Tibial artery (tissue), 4 donors: ENCODE measurements at regions not wholly inside any gene's neighbourhood (a gene's known extent, or its start where the extent isn't known, plus 50 kb on each side); places are given as distances from the start of the nearest gene placed in this dataset.

Source experiments
- DNase-seq, 2 donors: peaks; one replicate each; pipeline ENCODE4 v3.0.0-alpha.2; 2019
- H3K27ac ChIP-seq, 2 donors: fragments of 200-600 bp; sonication (generic) in 1 of 2; 1 replicate in 1 of 2; 2 replicates in 1 of 2; pipeline ENCODE4 v1.5.1; 2018 to 2019; ENCODE audit warnings: mild to moderate bottlenecking in 1 of 2
- H3K27me3 ChIP-seq, 2 donors: fragments of 200-600 bp; sonication (generic) in 1 of 2; one replicate each; pipeline versions ENCODE4 v1.5.1 to v1.6.0; 2016 to 2019
- H3K36me3 ChIP-seq, 3 donors: fragments of 200-600 bp; sonication (generic) in 2 of 3; one replicate each; pipeline ENCODE4 v1.5.1; 2016 to 2019; ENCODE audit warnings: mild to moderate bottlenecking in 2 of 3
- H3K4me1 ChIP-seq, 4 donors: fragments of 200-600 bp; sonication (generic) in 2 of 4; 1 replicate in 3 of 4; 2 replicates in 1 of 4; pipeline ENCODE4 v1.5.1; 2016 to 2019
- H3K4me3 ChIP-seq, 2 donors: fragments of 200-600 bp; sonication (generic) in 1 of 2; 1 replicate in 1 of 2; 2 replicates in 1 of 2; pipeline ENCODE4 v1.5.1; 2018 to 2019; ENCODE audit warnings: mild to moderate bottlenecking in 2 of 2
- H3K9me3 ChIP-seq, 3 donors: fragments of 200-600 bp; sonication (generic) in 1 of 3; one replicate each; pipeline ENCODE4 v1.5.1; 2016 to 2019
- intact Hi-C: fragments of 100-400 bp; cut with DNase I; formaldehyde crosslinking; loops from one replicate; pipeline ENCODE4 v1.15.0; 2023; ENCODE audit warnings: low total_unique reads
- TF ChIP-seq, protein P1 (sequence below), 2 experiments: fragments of 200-600 bp in 1 of 2; fragments of 450-650 bp in 1 of 2; IDR thresholded peaks; one replicate each; pipeline ENCODE4 v1.5.1; 2017 to 2019; ENCODE audit warnings: antibody characterized with exemption in 2 of 2, mild to moderate bottlenecking in 1 of 2, moderate library complexity in 1 of 2

DNA sequence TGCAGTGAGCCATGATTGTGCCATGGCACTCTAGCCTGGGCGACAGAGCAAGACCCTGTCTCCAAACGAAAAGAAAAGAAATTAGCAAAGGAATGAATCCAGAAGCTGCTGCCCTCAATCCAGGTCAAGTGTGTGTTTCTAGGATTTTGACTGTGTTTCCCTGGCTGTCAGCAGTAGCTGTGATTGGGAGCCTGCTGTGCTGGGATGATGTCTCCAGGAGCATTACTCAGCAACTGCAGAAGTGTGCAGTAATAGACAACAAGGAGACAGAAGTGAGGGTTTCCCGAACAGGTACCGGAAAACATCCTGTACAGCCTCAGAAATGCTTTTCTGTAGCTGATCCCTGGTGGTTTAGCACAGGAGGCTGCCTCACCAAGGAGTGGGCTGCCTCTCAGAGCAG lies 492.5 kb downstream of the FUT8 start:
- TF ChIP-seq, protein P1, sequence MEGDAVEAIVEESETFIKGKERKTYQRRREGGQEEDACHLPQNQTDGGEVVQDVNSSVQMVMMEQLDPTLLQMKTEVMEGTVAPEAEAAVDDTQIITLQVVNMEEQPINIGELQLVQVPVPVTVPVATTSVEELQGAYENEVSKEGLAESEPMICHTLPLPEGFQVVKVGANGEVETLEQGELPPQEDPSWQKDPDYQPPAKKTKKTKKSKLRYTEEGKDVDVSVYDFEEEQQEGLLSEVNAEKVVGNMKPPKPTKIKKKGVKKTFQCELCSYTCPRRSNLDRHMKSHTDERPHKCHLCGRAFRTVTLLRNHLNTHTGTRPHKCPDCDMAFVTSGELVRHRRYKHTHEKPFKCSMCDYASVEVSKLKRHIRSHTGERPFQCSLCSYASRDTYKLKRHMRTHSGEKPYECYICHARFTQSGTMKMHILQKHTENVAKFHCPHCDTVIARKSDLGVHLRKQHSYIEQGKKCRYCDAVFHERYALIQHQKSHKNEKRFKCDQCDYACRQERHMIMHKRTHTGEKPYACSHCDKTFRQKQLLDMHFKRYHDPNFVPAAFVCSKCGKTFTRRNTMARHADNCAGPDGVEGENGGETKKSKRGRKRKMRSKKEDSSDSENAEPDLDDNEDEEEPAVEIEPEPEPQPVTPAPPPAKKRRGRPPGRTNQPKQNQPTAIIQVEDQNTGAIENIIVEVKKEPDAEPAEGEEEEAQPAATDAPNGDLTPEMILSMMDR (IDR thresholded peaks at IDR 0.05), result no peak
- Histone ChIP-seq H3K36me3 (no peaks in the 10 kb centered on the region), H3K27me3 (no peaks in the 10 kb centered on the region), H3K4me1 (no peaks in the 10 kb centered on the region), H3K9me3 (no peaks in the 10 kb centered on the region), H3K4me3 (no peak overlapping the region), H3K27ac (no peak overlapping the region)
- intact Hi-C loops, result no loop called here
- DNase-seq, result no peak

DNA sequence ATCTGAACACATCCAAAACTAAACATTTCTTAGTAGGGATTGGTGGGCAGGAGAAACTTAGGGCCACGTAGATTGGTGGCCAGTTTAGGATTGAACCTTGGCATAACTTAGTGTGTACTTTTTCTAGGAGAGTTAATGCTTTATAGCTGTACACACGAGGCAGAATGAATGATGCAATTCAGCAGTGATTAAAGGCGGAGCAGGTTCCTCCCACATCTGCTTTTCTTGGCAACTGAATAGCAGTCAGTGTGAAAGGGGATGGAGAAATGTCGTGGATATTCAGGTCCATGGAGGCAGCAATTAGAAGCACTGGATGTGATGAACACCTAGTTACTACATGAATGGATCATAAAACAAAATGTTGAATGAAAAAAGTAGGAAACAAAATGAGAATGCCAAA lies 493.8 kb downstream of the FUT8 start:
- no peak for DNase-seq
- H3K27me3 ChIP-seq, result no peaks in the 10 kb centered on the region
- TF ChIP-seq, protein P1 (IDR thresholded peaks at IDR 0.05), result no peak
- no peaks in the 10 kb centered on the region for H3K9me3 ChIP-seq
- no peak overlapping the region for H3K4me3 ChIP-seq
- H3K4me1 ChIP-seq, result no peaks in the 10 kb centered on the region
- H3K36me3 ChIP-seq, result no peaks in the 10 kb centered on the region
- intact Hi-C loops, result no loop called here
- no peak overlapping the region for H3K27ac ChIP-seq

DNA sequence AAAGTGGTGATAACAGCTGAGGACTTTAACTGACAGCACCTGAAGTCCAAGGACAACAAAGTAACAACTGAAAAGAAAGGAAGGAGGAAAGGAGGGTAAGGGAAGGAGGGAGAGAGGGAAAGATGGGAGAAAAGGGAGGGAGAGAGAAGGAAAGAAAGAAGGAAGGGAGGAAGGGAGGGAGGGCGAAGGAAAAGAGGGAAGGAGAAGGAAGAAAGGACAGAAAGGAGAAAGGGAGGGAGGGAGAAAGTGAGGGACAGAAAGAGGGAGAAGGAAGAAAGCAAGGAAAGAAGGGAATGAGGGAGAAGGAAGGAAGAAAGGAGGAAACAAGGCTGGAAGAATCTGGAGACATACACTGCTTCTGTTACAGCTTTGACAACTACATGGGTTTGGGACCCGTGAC lies 494.4 kb downstream of the FUT8 start:
- intact Hi-C loops, result no loop called here
- no peaks in the 10 kb centered on the region for H3K27me3 ChIP-seq
- TF ChIP-seq, protein P1 (IDR thresholded peaks at IDR 0.05), result no peak

DNA sequence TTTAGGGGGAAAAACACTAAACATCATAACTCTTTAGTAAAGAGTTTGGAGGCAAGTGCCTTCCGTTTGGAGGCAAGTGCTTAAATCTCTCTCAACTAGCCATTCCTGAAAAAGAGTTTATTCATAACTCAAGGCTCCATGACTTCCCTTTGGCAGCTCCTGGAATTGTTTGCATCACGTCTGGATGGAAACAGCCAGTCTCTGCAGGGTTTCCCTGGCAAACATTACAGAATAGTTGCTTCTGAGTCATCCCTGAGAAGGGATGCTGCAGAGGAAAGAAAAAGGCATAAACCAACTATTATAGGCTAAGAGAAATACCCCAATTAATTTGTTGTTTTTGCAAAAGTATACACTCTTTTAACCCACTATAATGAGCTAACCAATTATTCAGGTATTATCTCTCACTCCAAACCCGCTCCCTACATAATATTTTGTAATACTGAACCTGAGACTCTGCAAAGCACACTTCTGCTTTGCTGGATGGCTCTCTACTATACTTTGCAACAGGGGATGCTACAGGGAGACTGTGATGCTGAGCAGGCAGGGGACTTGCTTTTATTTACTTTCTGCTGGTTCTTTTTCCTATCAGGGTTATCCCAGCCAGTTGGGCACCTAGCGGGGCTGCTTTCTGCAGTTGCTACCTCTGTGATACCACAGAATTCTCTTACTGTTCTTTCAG lies 497.7 kb downstream of the FUT8 start:
- Histone ChIP-seq H3K9me3 (no peaks in the 10 kb centered on the region), H3K4me1 (no peaks in the 10 kb centered on the region), H3K27ac (no peak overlapping the region), H3K4me3 (no peak overlapping the region), H3K27me3 (no peaks in the 10 kb centered on the region), H3K36me3 (no peaks in the 10 kb centered on the region)
- intact Hi-C loops, result no loop called here
- DNase-seq, result no peak
- TF ChIP-seq, protein P1 (IDR thresholded peaks at IDR 0.05), result no peak

More for the DNA sequence above, 494.4 kb downstream of the FUT8 start:
- Histone ChIP-seq H3K27ac (no peak overlapping the region), H3K9me3 (no peaks in the 10 kb centered on the region), H3K36me3 (no peaks in the 10 kb centered on the region), H3K4me1 (no peaks in the 10 kb centered on the region), H3K4me3 (no peak overlapping the region)
- DNase-seq, result no peak

DNA sequence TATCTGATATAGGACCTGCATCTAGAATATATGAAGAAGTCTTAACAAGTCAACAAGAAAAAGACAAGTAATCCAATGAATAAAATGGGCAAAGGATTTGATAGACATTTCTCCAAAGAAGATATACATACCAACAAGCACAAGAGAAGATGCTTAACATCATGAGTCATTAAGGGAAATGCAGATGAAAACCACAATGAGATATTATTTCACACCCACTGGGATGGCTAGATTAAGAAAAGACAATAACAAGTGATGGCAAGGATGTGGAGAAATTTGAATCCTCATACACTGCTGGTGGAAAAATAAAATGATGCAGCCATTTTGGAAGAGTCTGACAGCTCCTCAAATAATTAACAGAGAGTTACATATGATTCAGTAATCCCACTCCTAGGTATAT lies 502.6 kb downstream of the FUT8 start:
- Histone ChIP-seq H3K27me3 (no peaks in the 10 kb centered on the region), H3K9me3 (no peaks in the 10 kb centered on the region), H3K4me3 (no peak overlapping the region), H3K4me1 (no peaks in the 10 kb centered on the region), H3K36me3 (no peaks in the 10 kb centered on the region), H3K27ac (no peak overlapping the region)
- TF ChIP-seq, protein P1 (IDR thresholded peaks at IDR 0.05), result no peak
- no peak for DNase-seq
- intact Hi-C loops, result no loop called here

DNA sequence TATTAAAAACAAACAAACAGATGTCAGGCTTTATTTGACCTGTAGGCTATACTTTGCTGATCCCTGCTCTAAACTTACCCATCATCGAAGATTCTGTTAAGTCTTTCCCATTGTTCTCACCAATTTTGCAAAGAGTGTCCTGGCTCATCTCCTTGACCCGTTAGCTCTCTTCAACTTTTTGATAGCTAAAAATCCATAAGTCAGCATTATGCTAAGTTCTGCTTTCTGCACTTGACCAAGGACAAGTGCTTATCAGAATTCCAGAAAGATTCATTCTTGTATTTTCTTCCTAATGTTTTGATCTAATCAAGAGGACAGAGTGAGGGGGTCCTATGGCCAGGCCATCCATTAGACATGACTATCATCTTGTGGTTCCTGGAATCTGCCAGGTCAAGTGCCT lies 503.5 kb downstream of the FUT8 start:
- Histone ChIP-seq H3K4me3 (no peak overlapping the region), H3K36me3 (no peaks in the 10 kb centered on the region), H3K9me3 (no peaks in the 10 kb centered on the region), H3K27ac (no peak overlapping the region), H3K4me1 (no peaks in the 10 kb centered on the region), H3K27me3 (no peaks in the 10 kb centered on the region)
- intact Hi-C loops, result no loop called here
- DNase-seq, result no peak
- TF ChIP-seq, protein P1 (IDR thresholded peaks at IDR 0.05), result no peak
